ENCODE measurements at regions not wholly inside any gene's neighbourhood (a gene's known extent, or its start where the extent isn't known, plus 50 kb on each side); places are given as distances from the start of the nearest gene placed in this dataset.

GRCh38 chr2:37439131-37439642 lies 94.8 kb downstream of the QPCT start:
- TF ChIP-seq ATF4 (CRISPR knock-in tag; IDR thresholded peaks at IDR 0.05): no peak
- no peak for TF ChIP-seq TAF1 (IDR thresholded peaks at IDR 0.05; ENCODE audit: control insufficient read depth, extremely low read depth, insufficient read depth, low read length, severe bottlenecking)
- TF ChIP-seq XRCC3 (IDR thresholded peaks at IDR 0.05): no peak
- TF ChIP-seq CREB1 (IDR thresholded peaks at IDR 0.05): no peak
- no peak for TF ChIP-seq CREB1 (CRISPR knock-in tag; IDR thresholded peaks at IDR 0.05)
- no peak for TF ChIP-seq SP1 (CRISPR knock-in tag; IDR thresholded peaks at IDR 0.05)
- no peak for TF ChIP-seq ZNF584 (CRISPR knock-in tag; IDR thresholded peaks at IDR 0.05; ENCODE audit: low read depth)
- TF ChIP-seq MCM7 (IDR thresholded peaks at IDR 0.05): no peak
- TF ChIP-seq NR1H2 (CRISPR knock-in tag; IDR thresholded peaks at IDR 0.05): no peak
- no peak for TF ChIP-seq TCF7 (IDR thresholded peaks at IDR 0.05; ENCODE audit: borderline replicate concordance)

Measured in K562 (cell line).